ENCODE measurements at regions not wholly inside any gene's neighbourhood (a gene's known extent, or its start where the extent isn't known, plus 50 kb on each side); places are given as distances from the start of the nearest gene placed in this dataset.

DNA sequence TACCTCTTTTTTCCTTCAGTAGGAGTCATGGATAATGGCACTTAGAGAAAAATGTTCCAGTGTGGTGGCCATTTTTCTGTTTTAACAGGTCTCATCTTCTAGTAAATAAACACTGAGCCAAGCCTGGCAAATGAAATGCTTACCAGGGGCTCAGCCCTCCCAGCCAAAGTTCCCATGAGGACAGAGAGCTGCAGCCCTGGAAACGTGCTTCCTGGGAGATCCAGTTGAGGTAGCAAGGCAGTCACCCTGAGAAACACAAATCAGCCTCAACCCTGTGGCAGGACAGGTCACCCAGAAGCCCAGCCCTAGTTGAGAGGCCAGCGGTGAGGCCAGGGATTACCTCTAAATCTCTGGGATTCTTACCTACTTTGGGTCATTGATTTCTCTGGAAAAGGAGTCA lies 140.1 kb downstream of the LNPK start:
- Histone ChIP-seq H3K27me3 (no peaks in the 10 kb centered on the region), H3K36me3 (no peaks in the 10 kb centered on the region), H3K9me3 (no peaks in the 10 kb centered on the region), H3K4me1 (no peaks in the 10 kb centered on the region), H3K4me3 (no peak overlapping the region), H3K27ac (no peak overlapping the region)
- TF ChIP-seq, protein P1, sequence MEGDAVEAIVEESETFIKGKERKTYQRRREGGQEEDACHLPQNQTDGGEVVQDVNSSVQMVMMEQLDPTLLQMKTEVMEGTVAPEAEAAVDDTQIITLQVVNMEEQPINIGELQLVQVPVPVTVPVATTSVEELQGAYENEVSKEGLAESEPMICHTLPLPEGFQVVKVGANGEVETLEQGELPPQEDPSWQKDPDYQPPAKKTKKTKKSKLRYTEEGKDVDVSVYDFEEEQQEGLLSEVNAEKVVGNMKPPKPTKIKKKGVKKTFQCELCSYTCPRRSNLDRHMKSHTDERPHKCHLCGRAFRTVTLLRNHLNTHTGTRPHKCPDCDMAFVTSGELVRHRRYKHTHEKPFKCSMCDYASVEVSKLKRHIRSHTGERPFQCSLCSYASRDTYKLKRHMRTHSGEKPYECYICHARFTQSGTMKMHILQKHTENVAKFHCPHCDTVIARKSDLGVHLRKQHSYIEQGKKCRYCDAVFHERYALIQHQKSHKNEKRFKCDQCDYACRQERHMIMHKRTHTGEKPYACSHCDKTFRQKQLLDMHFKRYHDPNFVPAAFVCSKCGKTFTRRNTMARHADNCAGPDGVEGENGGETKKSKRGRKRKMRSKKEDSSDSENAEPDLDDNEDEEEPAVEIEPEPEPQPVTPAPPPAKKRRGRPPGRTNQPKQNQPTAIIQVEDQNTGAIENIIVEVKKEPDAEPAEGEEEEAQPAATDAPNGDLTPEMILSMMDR (IDR thresholded peaks at IDR 0.05) = no peak
- TF ChIP-seq POLR2A (IDR thresholded peaks at IDR 0.05) = no peak
- intact Hi-C loops (cut with DNase I; ENCODE audit: low total_unique reads) = no loop called here
- no peak for DNase-seq

DNA sequence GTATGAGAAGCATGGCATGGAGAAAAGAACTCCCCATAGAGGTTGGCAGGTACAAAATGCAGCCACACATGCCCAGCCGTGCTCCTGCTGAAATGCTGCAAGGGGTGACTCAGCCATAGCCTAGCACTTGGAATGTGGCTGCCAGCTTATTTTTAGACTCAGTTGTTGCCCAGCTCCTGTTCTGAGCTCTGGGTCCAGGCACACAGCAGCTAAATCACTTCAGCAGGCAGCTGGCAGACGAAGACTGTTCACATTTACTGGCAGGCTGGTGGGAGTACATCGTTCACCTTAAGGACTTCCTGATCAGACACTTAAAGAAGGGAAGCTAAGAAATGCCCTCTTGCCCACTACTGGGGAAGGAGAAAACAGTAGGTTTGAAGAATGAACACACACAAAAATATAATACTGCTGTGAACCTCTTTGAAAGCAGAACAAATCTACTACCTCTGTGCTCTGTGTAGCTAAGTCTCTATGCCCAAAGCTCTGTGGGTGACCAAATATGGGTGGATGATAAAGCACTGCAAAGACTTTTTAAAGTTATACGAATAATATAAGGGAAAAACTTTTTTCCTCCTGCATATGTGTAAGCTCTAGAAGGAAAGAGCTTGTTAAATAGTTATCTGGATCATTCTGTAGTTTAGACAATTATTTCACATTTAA lies 146.1 kb downstream of the LNPK start:
- Histone ChIP-seq H3K4me3 (no peak overlapping the region), H3K27me3 (no peaks in the 10 kb centered on the region), H3K27ac (no peak overlapping the region), H3K4me1 (no peaks in the 10 kb centered on the region), H3K36me3 (no peaks in the 10 kb centered on the region), H3K9me3 (no peaks in the 10 kb centered on the region)
- intact Hi-C loops (cut with DNase I; ENCODE audit: low total_unique reads) = no loop called here
- TF ChIP-seq, protein P1 (IDR thresholded peaks at IDR 0.05) = no peak
- no peak for TF ChIP-seq POLR2A (IDR thresholded peaks at IDR 0.05)
- no peak for DNase-seq

DNA sequence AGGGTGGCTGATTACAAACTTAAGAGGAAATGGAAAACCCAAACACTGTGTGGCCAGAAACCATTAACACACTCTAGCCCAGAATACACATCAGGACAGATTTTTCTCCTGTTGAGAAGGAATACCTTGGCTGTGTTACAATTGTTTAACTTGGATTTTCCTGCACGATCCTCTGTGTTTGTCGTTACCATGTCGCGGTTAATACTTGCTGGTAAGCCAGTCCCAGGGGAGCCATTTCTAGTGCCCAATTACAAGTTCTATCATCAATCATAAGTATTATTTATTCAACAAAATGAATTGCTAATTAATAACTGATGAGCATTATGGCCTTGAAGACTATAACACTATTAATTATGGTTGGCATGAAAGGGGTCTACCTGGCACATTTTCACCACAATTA lies 146.8 kb downstream of the LNPK start:
- TF ChIP-seq, protein P1 (IDR thresholded peaks at IDR 0.05) = no peak
- no peak for TF ChIP-seq POLR2A (IDR thresholded peaks at IDR 0.05)
- no peaks in the 10 kb centered on the region for H3K9me3 ChIP-seq
- H3K4me1 ChIP-seq = no peaks in the 10 kb centered on the region
- no peaks in the 10 kb centered on the region for H3K27me3 ChIP-seq
- intact Hi-C loops (cut with DNase I; ENCODE audit: low total_unique reads) = no loop called here
- H3K4me3 ChIP-seq = no peak overlapping the region
- DNase-seq = no peak
- no peaks in the 10 kb centered on the region for H3K36me3 ChIP-seq
- no peak overlapping the region for H3K27ac ChIP-seq

DNA sequence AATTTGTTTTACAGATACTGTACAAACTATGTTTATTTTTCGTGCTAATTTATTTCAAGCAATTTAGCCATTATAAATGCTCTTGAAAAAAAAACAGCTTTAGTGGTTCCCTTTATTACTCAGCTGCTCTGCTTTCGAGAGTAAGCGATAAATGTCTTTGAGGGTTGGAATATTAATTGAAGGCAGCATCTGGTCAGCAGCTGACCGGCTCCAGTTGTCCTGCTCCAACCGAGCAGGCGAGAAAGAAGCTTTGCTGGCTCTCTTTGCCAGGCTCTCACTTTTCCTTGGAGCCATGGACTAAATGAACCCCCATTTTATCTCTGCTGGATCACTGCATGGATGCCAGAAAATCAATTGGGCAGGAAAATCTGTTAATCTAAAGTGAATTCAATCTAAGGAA lies 147.4 kb downstream of the LNPK start:
- Histone ChIP-seq H3K36me3 (no peaks in the 10 kb centered on the region), H3K4me1 (no peaks in the 10 kb centered on the region), H3K9me3 (no peaks in the 10 kb centered on the region), H3K27me3 (no peaks in the 10 kb centered on the region), H3K4me3 (no peak overlapping the region), H3K27ac (no peak overlapping the region)
- TF ChIP-seq POLR2A (IDR thresholded peaks at IDR 0.05) = no peak
- TF ChIP-seq, protein P1 (IDR thresholded peaks at IDR 0.05) = no peak
- intact Hi-C loops (cut with DNase I; ENCODE audit: low total_unique reads) = no loop called here
- DNase-seq = no peak

DNA sequence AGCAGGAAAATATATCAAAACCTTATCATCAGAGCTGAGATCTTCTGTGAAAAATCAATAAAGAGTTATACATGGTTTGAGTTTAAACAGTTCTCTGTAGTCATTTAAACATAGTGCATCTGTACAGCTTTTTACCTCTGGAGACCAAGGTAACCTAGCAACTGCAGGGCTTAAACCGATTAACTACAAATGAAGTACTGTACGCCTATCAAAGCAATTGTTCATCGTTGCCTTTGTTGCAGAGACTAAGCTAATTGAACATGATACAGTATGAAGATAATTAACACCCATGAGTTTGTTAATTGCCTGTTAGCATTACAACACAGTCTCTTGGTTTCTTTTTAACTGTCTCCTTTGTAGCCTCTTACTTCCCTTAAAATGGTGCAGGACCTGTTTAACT lies 147.9 kb downstream of the LNPK start:
- Histone ChIP-seq H3K4me1 (no peaks in the 10 kb centered on the region), H3K27ac (no peak overlapping the region), H3K36me3 (no peaks in the 10 kb centered on the region), H3K27me3 (no peaks in the 10 kb centered on the region), H3K4me3 (no peak overlapping the region), H3K9me3 (no peaks in the 10 kb centered on the region)
- TF ChIP-seq POLR2A (IDR thresholded peaks at IDR 0.05) = no peak
- TF ChIP-seq, protein P1 (IDR thresholded peaks at IDR 0.05) = no peak
- intact Hi-C loops (cut with DNase I; ENCODE audit: low total_unique reads) = no loop called here
- no peak for DNase-seq

Data from uterus (tissue), 3 donors.